IPS DF 6.9 (cell line): ENCODE measurements at regions not wholly inside any gene's neighbourhood (a gene's known extent, or its start where the extent isn't known, plus 50 kb on each side); places are given as distances from the start of the nearest gene placed in this dataset.

Source experiments
- DNase-seq: peaks from one replicate; pipeline ENCODE4 v3.0.0-alpha.2; 2013; ENCODE audit warnings: low read depth, low spot score
- H3K27ac ChIP-seq: one replicate; pipeline ENCODE4 v1.5.1; 2013; ENCODE audit warnings: low read length, control low read depth
- H3K27me3 ChIP-seq: 2 replicates; pipeline ENCODE4 v1.6.1; 2013; ENCODE audit warnings: mild to moderate bottlenecking, low read length; ENCODE audit not compliant: control insufficient read depth, insufficient read depth
- H3K36me3 ChIP-seq: 2 replicates; pipeline ENCODE4 v1.6.1; 2013; ENCODE audit warnings: low read length; ENCODE audit not compliant: control insufficient read depth, insufficient read depth
- H3K4me1 ChIP-seq: 2 replicates; pipeline ENCODE4 v1.6.1; 2013; ENCODE audit warnings: low read length; ENCODE audit not compliant: control insufficient read depth, insufficient read depth
- H3K4me3 ChIP-seq: 2 replicates; pipeline ENCODE4 v1.5.1; 2013; ENCODE audit warnings: mild to moderate bottlenecking, low read length
- H3K9me3 ChIP-seq: 2 replicates; pipeline ENCODE4 v1.6.1; 2013; ENCODE audit warnings: low read length, inconsistent platforms; ENCODE audit not compliant: control insufficient read depth, insufficient read depth
- WGBS: extraction: QIAGEN DNeasy Blood & Tissue Kit; methylation state at CpG from one replicate; pipeline ENCODE4 v1.1.7; 2013; ENCODE audit warnings: mixed read lengths, missing lambda C conversion rate; ENCODE audit not compliant: insufficient read length, insufficient coverage; 5-methylcytosine and 5-hydroxymethylcytosine counted together

DNA sequence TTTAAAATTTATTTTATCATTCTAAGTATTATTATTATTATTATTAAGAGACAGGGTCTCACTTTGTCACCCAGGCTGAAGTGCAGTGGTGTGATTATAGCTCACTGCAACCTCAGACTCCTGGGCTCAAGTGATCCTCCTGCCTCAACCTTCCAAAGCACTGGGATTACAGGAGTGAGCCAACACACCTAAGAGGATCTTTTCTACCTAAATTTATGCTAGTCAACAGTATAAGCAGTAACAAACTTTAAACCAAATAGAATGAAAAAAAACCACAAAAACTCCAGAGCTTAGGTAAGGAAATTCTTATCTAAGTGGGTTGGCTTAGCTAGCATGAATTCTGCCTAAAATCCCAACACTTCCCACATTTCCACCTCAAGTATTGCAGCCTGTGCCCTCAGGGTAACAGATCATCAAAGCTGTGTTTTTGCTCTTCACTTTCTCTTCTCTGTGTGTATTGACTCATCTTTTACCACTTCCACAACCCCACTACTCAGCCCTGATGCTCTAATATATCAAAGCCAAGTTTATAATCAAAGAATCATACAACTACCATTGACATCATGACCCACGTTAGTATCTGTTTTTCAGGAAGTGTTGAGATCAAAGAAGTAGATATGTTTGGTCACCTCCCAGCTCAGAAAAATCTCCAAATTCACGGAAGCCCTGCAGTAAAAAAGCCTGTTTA lies 93.7 kb upstream of the SPON1 start:
- Histone ChIP-seq H3K27ac (no peak overlapping the region), H3K9me3 (no peaks in the 10 kb centered on the region), H3K27me3 (no peaks in the 10 kb centered on the region), H3K4me1 (no peaks in the 10 kb centered on the region), H3K36me3 (no peaks in the 10 kb centered on the region), H3K4me3 (no peak overlapping the region)
- no peak for DNase-seq
- no CpG with 5 or more reads among the region's 2 CpGs for WGBS

DNA sequence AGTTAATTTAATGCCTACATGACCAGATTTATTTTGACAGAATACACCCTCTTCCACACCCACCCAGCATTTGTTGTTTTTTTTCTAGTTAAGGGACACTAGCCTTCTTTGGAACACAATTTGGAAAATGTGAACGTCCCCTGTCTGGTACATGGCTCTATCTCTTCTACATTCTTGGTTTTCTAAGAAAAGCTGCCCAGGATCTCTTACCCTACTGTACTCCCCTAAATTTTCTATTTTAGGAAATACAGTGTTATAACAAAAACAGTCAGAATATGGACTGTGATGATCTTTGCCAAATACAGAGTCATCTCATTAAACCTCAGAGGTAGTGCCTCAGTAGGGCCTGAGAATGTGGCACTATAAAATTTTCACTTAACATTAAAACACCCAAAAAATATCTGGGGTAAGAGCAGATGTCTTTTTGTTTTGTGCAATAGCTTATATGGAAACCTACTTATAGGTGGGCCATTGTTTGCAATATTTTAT lies 93.1 kb upstream of the SPON1 start:
- Histone ChIP-seq H3K4me3 (no peak overlapping the region), H3K9me3 (no peaks in the 10 kb centered on the region), H3K36me3 (no peaks in the 10 kb centered on the region), H3K27ac (no peak overlapping the region), H3K4me1 (no peaks in the 10 kb centered on the region), H3K27me3 (no peaks in the 10 kb centered on the region)
- whole genome bisulfite sequencing, result no CpG with 5 or more reads among the region's 1 CpG
- no peak for DNase-seq

DNA sequence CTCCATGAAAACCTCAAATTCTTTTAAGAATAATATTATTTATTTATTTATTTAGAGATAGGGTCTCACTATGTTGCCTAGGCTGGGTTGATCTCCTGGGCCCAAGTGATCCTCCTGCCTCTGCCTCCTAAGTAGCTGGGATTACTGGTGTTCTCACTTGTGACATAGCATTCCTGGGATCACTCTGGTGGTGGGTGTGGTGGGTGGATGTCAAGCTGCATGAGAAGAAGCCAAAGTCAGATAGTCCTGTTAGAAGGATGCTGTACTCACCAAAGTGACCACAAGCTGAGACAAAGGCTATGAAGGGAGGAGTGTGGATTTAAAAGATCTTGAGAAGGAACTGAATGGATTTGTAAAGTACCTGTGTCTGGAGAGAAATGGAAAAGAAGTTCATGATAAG lies 87.9 kb upstream of the SPON1 start:
- H3K27me3 ChIP-seq, result no peaks in the 10 kb centered on the region
- no peaks in the 10 kb centered on the region for H3K4me1 ChIP-seq

DNA sequence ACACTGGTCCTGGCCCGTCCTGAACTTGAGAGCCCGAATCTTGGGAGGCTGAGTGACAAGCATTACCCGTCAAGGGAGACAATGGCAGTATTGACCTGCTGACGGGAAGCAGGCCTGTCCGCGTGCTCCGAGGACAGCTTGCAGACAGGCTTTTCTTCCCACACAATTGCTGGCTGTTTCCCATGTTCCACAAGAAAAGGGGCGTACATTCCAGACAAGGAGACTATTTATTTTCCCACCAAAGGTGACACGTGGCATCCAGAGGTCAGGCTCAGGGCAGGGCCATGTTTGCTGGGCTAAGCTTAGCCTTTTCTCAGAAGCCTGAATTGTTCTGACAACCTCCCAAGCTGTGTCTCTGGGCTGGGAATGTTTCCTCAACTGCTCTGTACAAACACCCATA lies 86.9 kb upstream of the SPON1 start:
- no peaks in the 10 kb centered on the region for H3K36me3 ChIP-seq
- no CpG with 5 or more reads among the region's 9 CpGs for WGBS
- H3K4me1 ChIP-seq, result no peaks in the 10 kb centered on the region
- no peak for DNase-seq
- no peak overlapping the region for H3K4me3 ChIP-seq
- no peaks in the 10 kb centered on the region for H3K27me3 ChIP-seq
- H3K9me3 ChIP-seq, result no peaks in the 10 kb centered on the region
- H3K27ac ChIP-seq, result no peak overlapping the region

More for the DNA sequence above, 87.9 kb upstream of the SPON1 start:
- Histone ChIP-seq H3K27ac (no peak overlapping the region), H3K4me3 (no peak overlapping the region), H3K36me3 (no peaks in the 10 kb centered on the region), H3K9me3 (no peaks in the 10 kb centered on the region)
- DNase-seq, result no peak

DNA sequence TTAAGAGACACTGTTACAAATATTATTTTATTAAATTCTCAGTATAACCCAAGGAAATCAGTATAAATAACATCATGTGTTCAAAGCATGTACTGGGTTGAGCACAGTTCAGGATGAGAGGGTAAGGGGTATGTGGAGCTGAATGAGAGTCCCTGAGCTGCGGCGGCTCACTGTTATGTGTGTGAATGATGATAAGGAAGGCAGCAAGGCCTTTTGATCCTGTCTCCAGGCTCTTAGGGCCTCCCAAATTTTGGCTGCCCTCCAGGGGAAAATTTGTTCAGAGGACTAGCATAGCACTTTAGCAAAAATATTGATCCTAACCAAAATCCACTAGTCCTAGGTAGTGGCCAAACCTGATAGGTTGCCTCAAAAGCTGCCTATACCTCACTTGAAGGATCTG lies 86.1 kb upstream of the SPON1 start:
- no CpG with 5 or more reads among the region's 2 CpGs for WGBS
- Histone ChIP-seq H3K4me1 (no peaks in the 10 kb centered on the region), H3K36me3 (no peaks in the 10 kb centered on the region), H3K9me3 (no peaks in the 10 kb centered on the region), H3K27me3 (no peaks in the 10 kb centered on the region), H3K27ac (no peak overlapping the region), H3K4me3 (no peak overlapping the region)
- DNase-seq, result no peak

DNA sequence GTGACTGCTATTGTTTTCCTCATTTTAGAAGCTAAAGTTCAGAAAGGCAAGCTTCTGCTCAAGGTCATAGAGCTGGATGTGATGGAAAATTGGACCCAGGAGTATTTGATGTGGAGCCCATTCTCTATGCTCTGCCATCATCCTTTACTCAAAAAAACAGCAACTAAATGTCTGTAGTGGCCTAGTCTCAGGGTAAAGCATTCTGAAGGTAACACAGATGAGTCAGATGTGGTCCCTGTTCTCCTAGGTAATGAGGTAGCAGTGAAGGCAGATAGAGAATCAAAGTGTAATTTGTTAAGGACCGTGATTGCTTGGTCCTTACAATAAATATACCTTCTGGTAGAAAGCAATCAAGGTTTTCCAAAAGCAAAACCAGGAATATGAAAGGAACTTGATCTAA lies 84.4 kb upstream of the SPON1 start:
- no peaks in the 10 kb centered on the region for H3K4me1 ChIP-seq
- H3K36me3 ChIP-seq, result no peaks in the 10 kb centered on the region
- H3K27me3 ChIP-seq, result no peaks in the 10 kb centered on the region
- DNase-seq, result no peak
- no CpG with 5 or more reads among the region's 1 CpG for WGBS
- no peak overlapping the region for H3K4me3 ChIP-seq
- no peaks in the 10 kb centered on the region for H3K9me3 ChIP-seq
- no peak overlapping the region for H3K27ac ChIP-seq

DNA sequence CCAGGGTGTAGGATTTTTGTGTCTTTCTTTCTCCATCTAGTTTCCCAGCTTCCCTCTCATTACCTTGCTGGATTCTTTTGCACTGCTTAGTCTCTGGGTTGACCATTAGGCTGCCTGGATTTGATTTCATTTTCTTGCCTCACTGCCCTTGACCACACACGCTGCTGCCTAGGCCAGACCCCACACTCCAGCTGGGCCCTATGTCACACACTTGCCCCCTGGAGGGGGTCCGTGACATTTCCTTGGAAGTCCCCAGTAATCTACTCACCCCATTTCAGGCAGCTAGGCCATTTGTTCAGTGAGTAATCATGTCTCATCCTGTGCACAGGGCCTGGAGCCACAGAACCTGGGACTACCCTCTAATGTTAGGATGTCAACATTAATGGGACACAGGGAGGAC lies 81.9 kb upstream of the SPON1 start:
- Histone ChIP-seq H3K27ac (no peak overlapping the region), H3K9me3 (no peaks in the 10 kb centered on the region), H3K27me3 (no peaks in the 10 kb centered on the region), H3K4me3 (no peak overlapping the region), H3K4me1 (no peaks in the 10 kb centered on the region), H3K36me3 (no peaks in the 10 kb centered on the region)
- WGBS, result no CpG with 5 or more reads among the region's 2 CpGs
- no peak for DNase-seq

DNA sequence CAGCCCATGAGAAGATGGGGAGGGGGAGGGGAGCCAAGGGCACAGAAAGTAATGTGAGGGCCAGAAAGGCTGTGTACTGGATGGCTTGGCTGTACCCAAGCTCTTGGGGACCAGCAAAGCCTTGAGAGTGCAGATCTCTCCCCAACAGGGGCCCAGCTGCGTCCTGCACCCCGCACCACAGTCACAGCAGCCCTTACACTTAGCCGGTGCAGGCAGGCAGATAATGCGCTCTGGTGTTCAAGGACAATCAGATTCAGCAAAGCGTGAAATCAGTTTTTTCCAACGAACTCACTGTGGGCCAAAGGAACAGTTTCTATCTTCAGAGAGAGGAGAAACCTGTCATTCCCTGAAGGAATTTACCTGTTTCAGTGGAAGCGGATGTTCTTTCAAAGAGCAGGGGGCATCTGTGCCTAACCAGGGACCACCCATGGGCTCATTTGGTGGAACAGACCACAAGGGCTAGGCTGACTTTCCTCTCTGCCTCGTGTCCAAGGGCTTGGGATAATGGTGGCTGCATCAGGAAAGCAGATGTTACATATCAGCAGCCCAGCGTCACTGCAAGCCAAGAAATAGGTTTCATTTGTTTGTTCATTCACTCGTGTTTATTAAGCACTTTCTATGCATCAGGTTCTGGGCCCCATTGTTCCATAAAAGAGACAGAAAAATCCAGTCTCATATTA lies 81.2 kb upstream of the SPON1 start:
- no peaks in the 10 kb centered on the region for H3K9me3 ChIP-seq
- no peaks in the 10 kb centered on the region for H3K36me3 ChIP-seq
- H3K4me1 ChIP-seq, result no peaks in the 10 kb centered on the region
- no peaks in the 10 kb centered on the region for H3K27me3 ChIP-seq
- H3K27ac ChIP-seq, result no peak overlapping the region
- no CpG with 5 or more reads among the region's 10 CpGs for WGBS
- no peak for DNase-seq
- H3K4me3 ChIP-seq, result no peak overlapping the region

DNA sequence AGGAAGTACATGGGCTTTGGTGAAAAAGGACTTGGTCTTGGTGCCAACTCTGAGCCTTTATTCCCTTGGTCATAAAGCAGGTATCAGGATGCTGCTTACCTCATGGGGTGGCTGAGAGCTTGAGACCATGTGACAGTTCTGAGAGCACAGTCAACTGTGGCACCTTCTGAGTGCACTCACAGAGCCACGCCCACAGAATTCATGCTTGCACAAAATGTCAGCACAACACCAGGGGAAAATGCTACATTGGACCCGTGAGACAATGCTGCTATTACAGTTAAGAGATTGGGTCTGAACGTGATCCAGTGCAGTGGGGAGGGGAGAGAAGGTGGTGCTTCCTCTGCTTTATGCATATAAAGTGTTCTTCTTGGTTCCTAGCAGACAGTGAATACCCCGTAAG lies 79.5 kb upstream of the SPON1 start:
- H3K4me3 ChIP-seq, result no peak overlapping the region
- H3K27me3 ChIP-seq, result no peaks in the 10 kb centered on the region
- no CpG with 5 or more reads among the region's 4 CpGs for WGBS
- no peak overlapping the region for H3K27ac ChIP-seq
- H3K9me3 ChIP-seq, result no peaks in the 10 kb centered on the region
- no peaks in the 10 kb centered on the region for H3K4me1 ChIP-seq
- no peaks in the 10 kb centered on the region for H3K36me3 ChIP-seq
- DNase-seq, result no peak

DNA sequence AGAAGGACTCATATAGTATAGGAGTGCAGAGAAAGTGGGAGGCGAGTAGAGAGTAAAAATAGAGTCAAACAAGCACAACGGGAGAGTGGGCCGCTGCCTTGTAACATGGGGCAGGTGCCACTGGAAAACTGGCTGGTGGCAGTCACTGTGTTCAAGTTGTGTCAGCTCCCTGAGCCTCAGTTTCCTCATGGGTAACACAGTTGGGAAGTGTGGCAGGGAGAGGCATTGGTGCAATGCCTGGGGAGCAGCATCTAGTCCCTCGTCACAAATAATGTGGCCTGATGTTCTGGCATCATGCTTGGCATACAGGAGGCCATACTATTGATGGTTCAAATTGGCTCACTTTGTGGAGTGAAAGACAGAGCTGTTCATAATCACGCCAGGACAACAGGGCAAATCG lies 78.9 kb upstream of the SPON1 start:
- WGBS, result no CpG with 5 or more reads among the region's 6 CpGs
- Histone ChIP-seq H3K36me3 (no peaks in the 10 kb centered on the region), H3K4me1 (no peaks in the 10 kb centered on the region), H3K27ac (no peak overlapping the region), H3K9me3 (no peaks in the 10 kb centered on the region), H3K4me3 (no peak overlapping the region), H3K27me3 (no peaks in the 10 kb centered on the region)
- no peak for DNase-seq
